Fibroblast of lung (primary cell): ENCODE measurements at regions not wholly inside any gene's neighbourhood (a gene's known extent, or its start where the extent isn't known, plus 50 kb on each side); places are given as distances from the start of the nearest gene placed in this dataset.

Experiments
- EZH2 ChIP-seq: IDR thresholded peaks from 2 replicates; pipeline ENCODE4 v1.5.1; 2012; ENCODE audit warnings: low read length, control low read depth, mild to moderate bottlenecking; ENCODE audit errors: missing control alignments
- TF ChIP-seq, protein P1 (sequence below), 2 donors: IDR thresholded peaks in 1 of 2; conservative IDR thresholded peaks in 1 of 2; 1 replicate in 1 of 2; 2 replicates in 1 of 2; pipeline ENCODE4 v1.5.1; 2011 to 2012; ENCODE audit warnings: low read length in 2 of 2, control low read depth in 1 of 2, inconsistent platforms in 1 of 2, low read depth in 1 of 2, mild to moderate bottlenecking in 1 of 2

DNA sequence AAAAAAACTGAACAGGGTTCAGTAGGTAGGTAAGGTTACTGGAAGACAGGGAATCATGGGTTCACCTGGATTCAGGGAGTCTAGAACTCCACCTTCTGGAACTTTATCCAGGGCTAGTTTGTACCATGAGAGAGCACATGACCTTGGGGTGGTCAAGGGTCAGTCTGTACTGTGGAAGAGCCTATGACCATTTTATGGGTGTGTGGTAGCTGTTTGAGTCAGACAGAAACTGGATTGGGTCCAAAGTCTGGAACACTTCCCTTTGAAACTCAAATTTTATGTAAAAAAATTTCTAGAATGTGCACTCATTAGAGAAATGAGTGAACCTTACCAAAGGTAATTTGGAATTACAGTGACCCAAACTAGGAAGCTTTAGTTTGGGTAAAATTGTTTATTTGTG is 486.0 kb upstream of the AGTR1 start:
- TF ChIP-seq, protein P1, sequence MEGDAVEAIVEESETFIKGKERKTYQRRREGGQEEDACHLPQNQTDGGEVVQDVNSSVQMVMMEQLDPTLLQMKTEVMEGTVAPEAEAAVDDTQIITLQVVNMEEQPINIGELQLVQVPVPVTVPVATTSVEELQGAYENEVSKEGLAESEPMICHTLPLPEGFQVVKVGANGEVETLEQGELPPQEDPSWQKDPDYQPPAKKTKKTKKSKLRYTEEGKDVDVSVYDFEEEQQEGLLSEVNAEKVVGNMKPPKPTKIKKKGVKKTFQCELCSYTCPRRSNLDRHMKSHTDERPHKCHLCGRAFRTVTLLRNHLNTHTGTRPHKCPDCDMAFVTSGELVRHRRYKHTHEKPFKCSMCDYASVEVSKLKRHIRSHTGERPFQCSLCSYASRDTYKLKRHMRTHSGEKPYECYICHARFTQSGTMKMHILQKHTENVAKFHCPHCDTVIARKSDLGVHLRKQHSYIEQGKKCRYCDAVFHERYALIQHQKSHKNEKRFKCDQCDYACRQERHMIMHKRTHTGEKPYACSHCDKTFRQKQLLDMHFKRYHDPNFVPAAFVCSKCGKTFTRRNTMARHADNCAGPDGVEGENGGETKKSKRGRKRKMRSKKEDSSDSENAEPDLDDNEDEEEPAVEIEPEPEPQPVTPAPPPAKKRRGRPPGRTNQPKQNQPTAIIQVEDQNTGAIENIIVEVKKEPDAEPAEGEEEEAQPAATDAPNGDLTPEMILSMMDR (conservative IDR thresholded peaks at IDR 0.05 in 1 of 2, IDR thresholded peaks at IDR 0.05 in 1 of 2; ENCODE audit: low read depth in 1 of 2, low read length in 2 of 2), result no peak
- TF ChIP-seq EZH2, result no peak
